ENCODE measurements at regions not wholly inside any gene's neighbourhood (a gene's known extent, or its start where the extent isn't known, plus 50 kb on each side); places are given as distances from the start of the nearest gene placed in this dataset.

GRCh38 chr4:156116991-156117390, 163.3 kb upstream of the CTSO start:
- TF ChIP-seq, protein P1, sequence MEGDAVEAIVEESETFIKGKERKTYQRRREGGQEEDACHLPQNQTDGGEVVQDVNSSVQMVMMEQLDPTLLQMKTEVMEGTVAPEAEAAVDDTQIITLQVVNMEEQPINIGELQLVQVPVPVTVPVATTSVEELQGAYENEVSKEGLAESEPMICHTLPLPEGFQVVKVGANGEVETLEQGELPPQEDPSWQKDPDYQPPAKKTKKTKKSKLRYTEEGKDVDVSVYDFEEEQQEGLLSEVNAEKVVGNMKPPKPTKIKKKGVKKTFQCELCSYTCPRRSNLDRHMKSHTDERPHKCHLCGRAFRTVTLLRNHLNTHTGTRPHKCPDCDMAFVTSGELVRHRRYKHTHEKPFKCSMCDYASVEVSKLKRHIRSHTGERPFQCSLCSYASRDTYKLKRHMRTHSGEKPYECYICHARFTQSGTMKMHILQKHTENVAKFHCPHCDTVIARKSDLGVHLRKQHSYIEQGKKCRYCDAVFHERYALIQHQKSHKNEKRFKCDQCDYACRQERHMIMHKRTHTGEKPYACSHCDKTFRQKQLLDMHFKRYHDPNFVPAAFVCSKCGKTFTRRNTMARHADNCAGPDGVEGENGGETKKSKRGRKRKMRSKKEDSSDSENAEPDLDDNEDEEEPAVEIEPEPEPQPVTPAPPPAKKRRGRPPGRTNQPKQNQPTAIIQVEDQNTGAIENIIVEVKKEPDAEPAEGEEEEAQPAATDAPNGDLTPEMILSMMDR (IDR thresholded peaks at IDR 0.05), result no peak
- TF ChIP-seq POLR2A (IDR thresholded peaks at IDR 0.05), result no peak

Data from lower leg skin (tissue), 3 donors.